C4-2B (cell line): ENCODE measurements at regions not wholly inside any gene's neighbourhood (a gene's known extent, or its start where the extent isn't known, plus 50 kb on each side); places are given as distances from the start of the nearest gene placed in this dataset.

Experiments
- H3K27ac ChIP-seq: fragments of 450-650 bp; 2 replicates; pipeline ENCODE4 v1.5.1; 2017
- CTCF ChIP-seq: fragments of 450-650 bp; conservative IDR thresholded peaks from 2 replicates; pipeline ENCODE4 v1.5.1; 2017; ENCODE audit warnings: mild to moderate bottlenecking
- ZFX ChIP-seq: fragments of 450-650 bp; IDR thresholded peaks from 2 replicates; pipeline ENCODE4 v1.6.1; 2017

- H3K27ac ChIP-seq, result no peak overlapping the region
- TF ChIP-seq CTCF, result no peak
Measured at GRCh38 chr19:30131722-30132291, 189.8 kb downstream of the URI1 start.

- H3K27ac ChIP-seq, result no peak overlapping the region
- TF ChIP-seq CTCF, result no peak
- TF ChIP-seq ZFX, result no peak
Measured at GRCh38 chr19:30132343-30133075, 190.5 kb downstream of the URI1 start.

GRCh38 chr19:30133803-30134202 lies 191.8 kb downstream of the URI1 start:
- TF ChIP-seq CTCF (no peak), ZFX (no peak)
- no peak overlapping the region for H3K27ac ChIP-seq

- no peak overlapping the region for H3K27ac ChIP-seq
- TF ChIP-seq CTCF, result no peak
- TF ChIP-seq ZFX, result no peak
Measured at GRCh38 chr19:30135093-30135757, 193.2 kb downstream of the URI1 start.

- TF ChIP-seq CTCF (no peak), ZFX (no peak)
- H3K27ac ChIP-seq, result no peak overlapping the region
Measured at GRCh38 chr19:30135797-30136196, 193.8 kb downstream of the URI1 start.

- no peak for TF ChIP-seq CTCF
- no peak for TF ChIP-seq ZFX
Measured at GRCh38 chr19:30136611-30137195, 194.7 kb downstream of the URI1 start.

GRCh38 chr19:30137747-30138146 lies 195.7 kb downstream of the URI1 start:
- TF ChIP-seq ZFX (no peak), CTCF (no peak)
- no peak overlapping the region for H3K27ac ChIP-seq

More at GRCh38 chr19:30136611-30137195, 194.7 kb downstream of the URI1 start:
- H3K27ac ChIP-seq, result no peak overlapping the region
